Subcutaneous abdominal adipose tissue (tissue), 5 donors: ENCODE measurements at regions not wholly inside any gene's neighbourhood (a gene's known extent, or its start where the extent isn't known, plus 50 kb on each side); places are given as distances from the start of the nearest gene placed in this dataset.

ENCODE experiments used
- H3K27ac ChIP-seq: one replicate; pipeline ENCODE4 v1.7.0; 2013; ENCODE audit warnings: low read depth, mild to moderate bottlenecking, inconsistent platforms, low read length, moderate library complexity
- H3K27me3 ChIP-seq, 5 donors: one replicate each; pipeline ENCODE4 v1.7.0; 2013; ENCODE audit warnings: low read length in 5 of 5, inconsistent platforms in 1 of 5; ENCODE audit not compliant: control insufficient read depth in 5 of 5, insufficient read depth in 4 of 5
- H3K36me3 ChIP-seq, 5 donors: one replicate each; pipeline ENCODE4 v1.7.0; 2013; ENCODE audit warnings: low read length in 5 of 5; ENCODE audit not compliant: control insufficient read depth in 5 of 5, insufficient read depth in 5 of 5
- H3K4me1 ChIP-seq, 5 donors: one replicate each; pipeline ENCODE4 v1.7.0; 2013; ENCODE audit warnings: low read length in 5 of 5, mild to moderate bottlenecking in 3 of 5, moderate library complexity in 1 of 5; ENCODE audit not compliant: control insufficient read depth in 5 of 5, insufficient read depth in 5 of 5
- H3K4me3 ChIP-seq, 5 donors: one replicate each; pipeline ENCODE4 v1.7.0; 2013; ENCODE audit warnings: low read length in 5 of 5, low read depth in 1 of 5
- H3K9ac ChIP-seq, 5 donors: one replicate each; pipeline ENCODE4 v1.7.0; 2013; ENCODE audit warnings: low read length in 5 of 5, mild to moderate bottlenecking in 4 of 5, moderate library complexity in 3 of 5
- H3K9me3 ChIP-seq, 5 donors: one replicate each; pipeline ENCODE4 v1.7.0; 2013; ENCODE audit warnings: low read length in 5 of 5; ENCODE audit not compliant: control insufficient read depth in 5 of 5
- donor health status: healthy.
- donor health status: healthy.
- donor health status: healthy.
- donor health status: healthy.
- donor health status: healthy.

GRCh38 chr5:33240558-33240957, 200.2 kb upstream of the TARS1 start:
- no peaks in the 10 kb centered on the region for H3K9me3 ChIP-seq
- peaks cover 0 to 24% (median 19%) of the 10 kb centered on the region in 5 donors for H3K4me1 ChIP-seq
- no peak overlapping the region for H3K27ac ChIP-seq
- H3K4me3 ChIP-seq: no peak overlapping the region
- H3K36me3 ChIP-seq: no peaks in the 10 kb centered on the region
- no peak overlapping the region for H3K9ac ChIP-seq
- no peaks in the 10 kb centered on the region for H3K27me3 ChIP-seq

GRCh38 chr5:33241802-33242201, 199.0 kb upstream of the TARS1 start:
- H3K4me3 ChIP-seq: no peak overlapping the region
- H3K27ac ChIP-seq: no peak overlapping the region

GRCh38 chr5:33242277-33242676, 198.5 kb upstream of the TARS1 start:
- H3K27ac ChIP-seq: no peak overlapping the region
- no peak overlapping the region for H3K9ac ChIP-seq
- no peak overlapping the region for H3K4me3 ChIP-seq
- no peaks in the 10 kb centered on the region for H3K27me3 ChIP-seq
- no peaks in the 10 kb centered on the region for H3K36me3 ChIP-seq
- H3K9me3 ChIP-seq: no peaks in the 10 kb centered on the region
- H3K4me1 ChIP-seq: peaks cover 0 to 24% (median 19%) of the 10 kb centered on the region in 5 donors

More at GRCh38 chr5:33241802-33242201, 199.0 kb upstream of the TARS1 start:
- Histone ChIP-seq H3K9me3 (no peaks in the 10 kb centered on the region), H3K4me1 (peaks cover 0 to 24% (median 19%) of the 10 kb centered on the region in 5 donors), H3K9ac (no peak overlapping the region), H3K36me3 (no peaks in the 10 kb centered on the region), H3K27me3 (no peaks in the 10 kb centered on the region)

GRCh38 chr5:33244441-33245150, 196.2 kb upstream of the TARS1 start:
- H3K36me3 ChIP-seq: no peaks in the 10 kb centered on the region
- peaks cover 0 to 24% (median 19%) of the 10 kb centered on the region in 5 donors for H3K4me1 ChIP-seq
- H3K9ac ChIP-seq: no peak overlapping the region
- no peaks in the 10 kb centered on the region for H3K9me3 ChIP-seq
- H3K27ac ChIP-seq: no peak overlapping the region
- H3K27me3 ChIP-seq: no peaks in the 10 kb centered on the region
- no peak overlapping the region for H3K4me3 ChIP-seq

GRCh38 chr5:33254579-33254978, 186.2 kb upstream of the TARS1 start:
- peaks cover 0 to 6% (median 5%) of the 10 kb centered on the region in 5 donors for H3K4me1 ChIP-seq
- H3K27me3 ChIP-seq: no peaks in the 10 kb centered on the region
- no peak overlapping the region for H3K9ac ChIP-seq
- no peaks in the 10 kb centered on the region for H3K9me3 ChIP-seq
- H3K36me3 ChIP-seq: no peaks in the 10 kb centered on the region
- H3K27ac ChIP-seq: no peak overlapping the region
- no peak overlapping the region for H3K4me3 ChIP-seq

GRCh38 chr5:33257807-33258429, 182.8 kb upstream of the TARS1 start:
- peaks cover 0 to 6% (median 5%) of the 10 kb centered on the region in 5 donors for H3K4me1 ChIP-seq
- no peaks in the 10 kb centered on the region for H3K36me3 ChIP-seq
- H3K27me3 ChIP-seq: no peaks in the 10 kb centered on the region
- no peaks in the 10 kb centered on the region for H3K9me3 ChIP-seq
- peak overlapping the region in 1 of 5 donors; percentile 3 for H3K9ac ChIP-seq
- H3K27ac ChIP-seq: no peak overlapping the region
- H3K4me3 ChIP-seq: peak overlapping the region in 1 of 5 donors; percentile 2

- Histone ChIP-seq H3K4me1 (peaks cover 0 to 6% (median 5%) of the 10 kb centered on the region in 5 donors), H3K27me3 (no peaks in the 10 kb centered on the region), H3K9ac (no peak overlapping the region), H3K36me3 (no peaks in the 10 kb centered on the region), H3K4me3 (no peak overlapping the region), H3K27ac (no peak overlapping the region), H3K9me3 (no peaks in the 10 kb centered on the region)
Observed at GRCh38 chr5:33258553-33258952, 182.2 kb upstream of the TARS1 start.

GRCh38 chr5:33260098-33260497, 180.7 kb upstream of the TARS1 start:
- Histone ChIP-seq H3K9me3 (peaks cover 0 to 6% (median 2%) of the 10 kb centered on the region in 5 donors), H3K36me3 (no peaks in the 10 kb centered on the region), H3K4me3 (no peak overlapping the region), H3K4me1 (peaks cover 0 to 6% (median 5%) of the 10 kb centered on the region in 5 donors), H3K27ac (no peak overlapping the region), H3K9ac (no peak overlapping the region), H3K27me3 (no peaks in the 10 kb centered on the region)

GRCh38 chr5:33261305-33261704, 179.5 kb upstream of the TARS1 start:
- Histone ChIP-seq H3K27ac (no peak overlapping the region), H3K4me1 (peaks cover 0 to 6% (median 5%) of the 10 kb centered on the region in 5 donors), H3K36me3 (no peaks in the 10 kb centered on the region), H3K27me3 (no peaks in the 10 kb centered on the region), H3K9ac (no peak overlapping the region), H3K9me3 (peaks cover 0 to 6% (median 2%) of the 10 kb centered on the region in 5 donors), H3K4me3 (no peak overlapping the region)

- Histone ChIP-seq H3K9ac (no peak overlapping the region), H3K27me3 (no peaks in the 10 kb centered on the region), H3K9me3 (peaks cover 0 to 6% (median 2%) of the 10 kb centered on the region in 5 donors), H3K36me3 (no peaks in the 10 kb centered on the region), H3K27ac (no peak overlapping the region), H3K4me3 (no peak overlapping the region), H3K4me1 (peaks cover 0 to 6% (median 5%) of the 10 kb centered on the region in 5 donors)
Observed at GRCh38 chr5:33261747-33262146, 179.0 kb upstream of the TARS1 start.
